ENCODE measurements at regions not wholly inside any gene's neighbourhood (a gene's known extent, or its start where the extent isn't known, plus 50 kb on each side); places are given as distances from the start of the nearest gene placed in this dataset.

GRCh38 chr7:16106869-16107268 lies 314.5 kb downstream of the CRPPA start:
- Histone ChIP-seq H2AFZ (ENCODE audit: low read length) (no peak overlapping the region), H3K4me3 (ENCODE audit: low read length, poor library complexity, severe bottlenecking) (no peak overlapping the region), H3F3A (ENCODE audit: low read depth) (no peaks in the 10 kb centered on the region), H3K4me1 (ENCODE audit: insufficient read depth, low read length, poor library complexity, severe bottlenecking) (no peaks in the 10 kb centered on the region), H3K9ac (ENCODE audit: low read depth, low read length, poor library complexity, severe bottlenecking) (no peak overlapping the region), H3K4me2 (ENCODE audit: low read depth, low read length, poor library complexity, severe bottlenecking) (no peak overlapping the region), H3K79me2 (ENCODE audit: insufficient read depth, low read length) (no peaks in the 10 kb centered on the region), H3K36me3 (ENCODE audit: insufficient read depth, low read length) (no peaks in the 10 kb centered on the region), H3K9me2 (replicated peaks; ENCODE audit: low read depth, low read length) (no peaks in the 10 kb centered on the region), H4K20me1 (ENCODE audit: insufficient read depth, low read length, poor library complexity, severe bottlenecking) (no peaks in the 10 kb centered on the region), H3K27me3 (ENCODE audit: insufficient read depth, low read length, poor library complexity, severe bottlenecking) (no peaks in the 10 kb centered on the region), H3K9me3 (ENCODE audit: insufficient read depth, low read depth, low read length) (peaks cover 36% of the 10 kb centered on the region)
- TF ChIP-seq EZH2phosphoT487 (IDR thresholded peaks at IDR 0.05; ENCODE audit: borderline replicate concordance) (no peak), CTCF (conservative IDR thresholded peaks at IDR 0.05; ENCODE audit: low read length) (no peak)

GRCh38 chr7:16106300-16106699 lies 315.0 kb downstream of the CRPPA start:
- peaks cover 36% of the 10 kb centered on the region for H3K9me3 ChIP-seq (ENCODE audit: insufficient read depth, low read depth, low read length)
- no peaks in the 10 kb centered on the region for H3K79me2 ChIP-seq (ENCODE audit: insufficient read depth, low read length)
- no peak overlapping the region for H3K4me2 ChIP-seq (ENCODE audit: low read depth, low read length, poor library complexity, severe bottlenecking)
- H2AFZ ChIP-seq (ENCODE audit: low read length): no peak overlapping the region
- no peaks in the 10 kb centered on the region for H3K27me3 ChIP-seq (ENCODE audit: insufficient read depth, low read length, poor library complexity, severe bottlenecking)
- no peak overlapping the region for H3K9ac ChIP-seq (ENCODE audit: low read depth, low read length, poor library complexity, severe bottlenecking)
- no peak overlapping the region for H3K4me3 ChIP-seq (ENCODE audit: low read length, poor library complexity, severe bottlenecking)
- no peaks in the 10 kb centered on the region for H4K20me1 ChIP-seq (ENCODE audit: insufficient read depth, low read length, poor library complexity, severe bottlenecking)
- no peak for TF ChIP-seq EZH2phosphoT487 (IDR thresholded peaks at IDR 0.05; ENCODE audit: borderline replicate concordance)
- no peak for TF ChIP-seq CTCF (conservative IDR thresholded peaks at IDR 0.05; ENCODE audit: low read length)
- H3K36me3 ChIP-seq (ENCODE audit: insufficient read depth, low read length): no peaks in the 10 kb centered on the region
- H3F3A ChIP-seq (ENCODE audit: low read depth): no peaks in the 10 kb centered on the region
- H3K9me2 ChIP-seq (replicated peaks; ENCODE audit: low read depth, low read length): no peaks in the 10 kb centered on the region
- no peaks in the 10 kb centered on the region for H3K4me1 ChIP-seq (ENCODE audit: insufficient read depth, low read length, poor library complexity, severe bottlenecking)

GRCh38 chr7:16099302-16099849 lies 322.0 kb downstream of the CRPPA start:
- H3K4me3 ChIP-seq (ENCODE audit: low read length, poor library complexity, severe bottlenecking): no peak overlapping the region
- TF ChIP-seq EZH2phosphoT487 (IDR thresholded peaks at IDR 0.05; ENCODE audit: borderline replicate concordance) (no peak), CTCF (conservative IDR thresholded peaks at IDR 0.05; ENCODE audit: low read length) (no peak)
- no peak overlapping the region for H3K4me2 ChIP-seq (ENCODE audit: low read depth, low read length, poor library complexity, severe bottlenecking)
- H3K4me1 ChIP-seq (ENCODE audit: insufficient read depth, low read length, poor library complexity, severe bottlenecking): no peaks in the 10 kb centered on the region
- H2AFZ ChIP-seq (ENCODE audit: low read length): no peak overlapping the region
- H3K9me3 ChIP-seq (ENCODE audit: insufficient read depth, low read depth, low read length): no peaks in the 10 kb centered on the region
- no peaks in the 10 kb centered on the region for H3K79me2 ChIP-seq (ENCODE audit: insufficient read depth, low read length)
- no peaks in the 10 kb centered on the region for H3F3A ChIP-seq (ENCODE audit: low read depth)
- H4K20me1 ChIP-seq (ENCODE audit: insufficient read depth, low read length, poor library complexity, severe bottlenecking): no peaks in the 10 kb centered on the region
- no peaks in the 10 kb centered on the region for H3K9me2 ChIP-seq (replicated peaks; ENCODE audit: low read depth, low read length)
- no peak overlapping the region for H3K9ac ChIP-seq (ENCODE audit: low read depth, low read length, poor library complexity, severe bottlenecking)
- no peaks in the 10 kb centered on the region for H3K36me3 ChIP-seq (ENCODE audit: insufficient read depth, low read length)
- no peaks in the 10 kb centered on the region for H3K27me3 ChIP-seq (ENCODE audit: insufficient read depth, low read length, poor library complexity, severe bottlenecking)
